ENCODE measurements at regions not wholly inside any gene's neighbourhood (a gene's known extent, or its start where the extent isn't known, plus 50 kb on each side); places are given as distances from the start of the nearest gene placed in this dataset.

GRCh38 chr17:70820276-70820675 is 650.9 kb downstream of the KCNJ2 start:
- FAIRE-seq = no peak

GRCh38 chr17:70825321-70826125 is 656.2 kb downstream of the KCNJ2 start:
- no peak for FAIRE-seq

GRCh38 chr17:70829876-70830275 is 660.5 kb downstream of the KCNJ2 start:
- FAIRE-seq = no peak

GRCh38 chr17:70834039-70834438 is 664.7 kb downstream of the KCNJ2 start:
- FAIRE-seq = no peak

- FAIRE-seq = no peak
Observed at GRCh38 chr17:70848785-70849184, 679.5 kb downstream of the KCNJ2 start.

- no peak for FAIRE-seq
Observed at GRCh38 chr17:70855401-70856054, 686.2 kb downstream of the KCNJ2 start.

- no peak for FAIRE-seq
Observed at GRCh38 chr17:70857351-70857750, 688.0 kb downstream of the KCNJ2 start.

- no peak for FAIRE-seq
Observed at GRCh38 chr17:70859829-70860228, 690.5 kb downstream of the KCNJ2 start.

GRCh38 chr17:70862295-70862694 is 693.0 kb downstream of the KCNJ2 start:
- FAIRE-seq = no peak

- no peak for FAIRE-seq
Observed at GRCh38 chr17:70863436-70864248, 694.3 kb downstream of the KCNJ2 start.

GRCh38 chr17:70865993-70866804 is 696.9 kb downstream of the KCNJ2 start:
- FAIRE-seq = no peak

- no peak for FAIRE-seq
Observed at GRCh38 chr17:70868149-70868548, 698.8 kb downstream of the KCNJ2 start.

GRCh38 chr17:70869402-70870085 is 700.2 kb downstream of the KCNJ2 start:
- FAIRE-seq = no peak

GRCh38 chr17:70871180-70871818 is 702.0 kb downstream of the KCNJ2 start:
- FAIRE-seq = no peak

- FAIRE-seq = no peak
Observed at GRCh38 chr17:70872103-70872502, 702.8 kb downstream of the KCNJ2 start.

- FAIRE-seq = no peak
Observed at GRCh38 chr17:70875729-70876310, 706.5 kb downstream of the KCNJ2 start.

GRCh38 chr17:70878879-70879278 is 709.5 kb downstream of the KCNJ2 start:
- no peak for FAIRE-seq

GRCh38 chr17:70879401-70879800 is 710.1 kb downstream of the KCNJ2 start:
- FAIRE-seq = no peak

GRCh38 chr17:70881093-70881492 is 711.8 kb downstream of the KCNJ2 start:
- no peak for FAIRE-seq

- no peak for FAIRE-seq
Observed at GRCh38 chr17:70882504-70882903, 713.2 kb downstream of the KCNJ2 start.

- no peak for FAIRE-seq
Observed at GRCh38 chr17:70886648-70887047, 717.3 kb downstream of the KCNJ2 start.
